GM23248 (cell line): ENCODE measurements at regions not wholly inside any gene's neighbourhood (a gene's known extent, or its start where the extent isn't known, plus 50 kb on each side); places are given as distances from the start of the nearest gene placed in this dataset.
"Not testable (repeated sequence)": the region's sequence is repeated elsewhere in the genome, so short reads cannot be mapped to it uniquely, and the experiment has no call there.

Experiments
- EZH2 ChIP-seq: fragments of 200-600 bp; sonication (generic); IDR thresholded peaks from 2 replicates; pipeline ENCODE4 v1.6.1; 2018; ENCODE audit warnings: antibody characterized with exemption, mild to moderate bottlenecking; ENCODE audit not compliant: insufficient read depth, poor library complexity, severe bottlenecking
- EZH2phosphoT487 ChIP-seq: fragments of 200-600 bp; sonication (generic); IDR thresholded peaks from 2 replicates; pipeline ENCODE4 v1.6.1; 2018; ENCODE audit warnings: antibody characterized with exemption, moderate library complexity, mild to moderate bottlenecking, low read depth; ENCODE audit not compliant: insufficient read depth

GRCh38 chr13:82045316-82045715 lies 1704.4 kb upstream of the SPRY2 start:
- not testable (repeated sequence) for TF ChIP-seq EZH2, EZH2phosphoT487
